Activated T-cell treated with anti-CD3 and anti-CD28 coated beads, Interleukin-2, amount 50 U/mL, for 4 hours (primary cell): ENCODE measurements at regions not wholly inside any gene's neighbourhood (a gene's known extent, or its start where the extent isn't known, plus 50 kb on each side); places are given as distances from the start of the nearest gene placed in this dataset.

Experiments
- ATAC-seq, 2 donors: fragments of 200-7000 bp; cut with Tn5 transposase; one replicate each; pipeline ENCODE4 v1.10.0; 2021
- DNase-seq: peaks from one replicate; pipeline ENCODE4 v3.0.0-alpha.2; 2020
- H3K27me3 Mint-ChIP-seq: one replicate; pipeline ENCODE4 v1.8.0; 2021; ENCODE audit warnings: low read depth, mixed read lengths
- H3K36me3 Mint-ChIP-seq: one replicate; pipeline ENCODE4 v1.8.0; 2022; ENCODE audit warnings: mixed read lengths; ENCODE audit not compliant: insufficient read depth
- H3K4me1 Mint-ChIP-seq: one replicate; pipeline ENCODE4 v1.8.0; 2021; ENCODE audit warnings: low read depth, mixed read lengths
- H3K4me3 Mint-ChIP-seq: one replicate; pipeline ENCODE4 v1.8.0; 2021; ENCODE audit warnings: mild to moderate bottlenecking, moderate library complexity, mixed read lengths
- H3K9me3 Mint-ChIP-seq: one replicate; pipeline ENCODE4 v1.8.0; 2021; ENCODE audit warnings: mixed read lengths

DNA sequence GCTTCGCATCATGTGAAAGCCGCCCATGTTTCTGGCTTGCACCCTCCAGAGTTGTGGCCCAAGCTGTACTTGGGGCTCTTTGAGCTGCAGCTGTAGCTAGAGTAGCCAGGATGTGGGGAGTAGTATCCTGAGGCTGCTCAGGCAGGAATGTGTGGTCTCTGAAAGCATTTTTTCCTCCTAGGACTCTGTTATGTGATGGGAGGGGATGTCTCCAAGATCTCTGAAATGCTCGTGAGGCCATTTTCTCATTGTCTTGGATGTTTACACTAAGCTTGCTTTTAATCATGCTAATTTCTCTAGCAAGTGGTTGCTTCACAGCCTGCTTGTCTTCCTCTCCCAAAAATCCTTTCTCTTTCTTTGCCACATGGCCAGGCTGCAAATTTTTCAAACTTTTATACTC is 687.6 kb downstream of the DCDC2C start:
- Mint-ChIP-seq H3K4me1 (no peaks in the 10 kb centered on the region), H3K36me3 (no peaks in the 10 kb centered on the region), H3K4me3 (no peak overlapping the region), H3K27me3 (no peaks in the 10 kb centered on the region), H3K9me3 (peaks cover 34% of the 10 kb centered on the region)
- DNase-seq: no peak
- ATAC-seq: no peak

DNA sequence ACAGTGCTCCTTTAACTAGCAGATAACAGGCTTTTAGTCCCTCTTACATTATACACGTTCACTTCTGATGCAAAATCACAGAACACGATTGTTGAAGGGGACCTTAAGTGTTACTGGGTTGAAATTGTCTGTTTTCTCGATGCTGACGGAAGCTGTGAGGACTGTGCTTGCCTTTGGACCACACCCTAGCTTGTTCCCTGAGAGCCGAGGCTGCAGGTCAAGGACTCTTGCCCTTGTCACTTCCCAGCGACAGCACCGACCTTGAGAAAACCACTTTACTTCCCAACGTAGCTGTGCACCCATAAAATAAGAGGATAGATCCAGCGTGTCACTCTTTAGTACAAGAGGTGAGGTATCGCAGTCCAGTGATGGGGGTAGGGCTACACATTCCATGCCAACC is 701.0 kb downstream of the DCDC2C start:
- DNase-seq (no peak), ATAC-seq (no peak)
- Mint-ChIP-seq H3K36me3 (no peaks in the 10 kb centered on the region), H3K27me3 (no peaks in the 10 kb centered on the region), H3K9me3 (peaks cover 17% of the 10 kb centered on the region), H3K4me1 (no peaks in the 10 kb centered on the region), H3K4me3 (no peak overlapping the region)

DNA sequence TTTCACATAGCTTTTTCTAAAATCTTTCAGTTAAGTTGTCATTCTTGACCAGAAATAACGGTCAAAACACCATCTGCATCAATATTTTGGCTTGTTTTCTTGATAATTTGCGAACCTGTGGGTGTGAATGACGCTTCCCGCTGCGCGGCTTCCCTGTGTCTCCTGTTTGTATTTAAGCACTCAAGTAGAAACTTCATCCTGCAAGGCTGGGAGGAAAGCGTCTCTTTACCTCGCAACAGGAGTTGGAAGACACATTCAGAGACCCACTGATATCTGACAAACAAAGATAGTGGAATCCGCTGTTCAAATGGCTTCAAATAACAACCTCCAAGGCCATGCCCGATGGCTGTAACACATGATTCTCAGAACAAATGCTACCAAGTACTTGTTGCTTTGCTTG is 704.9 kb downstream of the DCDC2C start:
- Mint-ChIP-seq H3K9me3 (peaks cover 12% of the 10 kb centered on the region), H3K4me3 (no peak overlapping the region), H3K4me1 (no peaks in the 10 kb centered on the region), H3K36me3 (no peaks in the 10 kb centered on the region), H3K27me3 (no peaks in the 10 kb centered on the region)
- ATAC-seq (no peak), DNase-seq (no peak)

DNA sequence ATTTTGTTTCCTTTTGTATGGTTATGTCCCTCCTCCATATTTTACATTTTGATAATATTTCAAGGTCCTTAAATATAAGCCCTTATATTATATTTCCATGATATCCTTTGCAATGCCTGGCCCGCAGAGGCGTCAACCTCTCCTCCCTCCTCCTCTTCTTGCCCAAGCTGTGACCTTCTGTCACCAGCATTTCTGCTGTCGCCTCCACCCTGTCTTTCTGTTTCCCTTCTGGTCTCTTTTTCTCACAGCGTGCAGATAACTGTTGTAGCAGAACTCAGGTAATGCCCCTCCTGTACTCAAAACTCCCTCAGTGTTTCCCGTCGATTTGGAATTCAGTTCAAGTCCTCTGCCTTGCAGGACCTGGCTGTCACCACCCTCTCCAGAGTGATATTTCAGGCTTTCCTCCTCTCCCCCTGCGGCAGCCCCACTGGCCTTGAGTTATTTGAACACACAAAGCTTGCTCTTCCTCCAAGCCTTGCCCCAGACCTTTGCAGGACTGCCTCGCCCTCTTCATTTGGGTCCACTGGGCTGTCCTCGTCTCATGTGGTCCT is 709.3 kb downstream of the DCDC2C start:
- Mint-ChIP-seq H3K36me3 (no peaks in the 10 kb centered on the region), H3K4me1 (no peaks in the 10 kb centered on the region), H3K27me3 (no peaks in the 10 kb centered on the region), H3K4me3 (no peak overlapping the region), H3K9me3 (peaks cover 14% of the 10 kb centered on the region)
- ATAC-seq (no peak), DNase-seq (no peak)

- H3K36me3 Mint-ChIP-seq: no peaks in the 10 kb centered on the region
- H3K4me3 Mint-ChIP-seq: no peak overlapping the region
- DNase-seq: no peak
- no peaks in the 10 kb centered on the region for H3K4me1 Mint-ChIP-seq
- peaks cover 15% of the 10 kb centered on the region for H3K9me3 Mint-ChIP-seq
- H3K27me3 Mint-ChIP-seq: no peaks in the 10 kb centered on the region
- no peak for ATAC-seq
These were observed 711.8 kb downstream of the DCDC2C start for GRCh38 chr2:4415171-4415570.

GRCh38 chr2:4415810-4416413 is 712.5 kb downstream of the DCDC2C start:
- DNase-seq (no peak), ATAC-seq (no peak)
- no peaks in the 10 kb centered on the region for H3K4me1 Mint-ChIP-seq
- H3K9me3 Mint-ChIP-seq: peaks cover 13% of the 10 kb centered on the region
- H3K36me3 Mint-ChIP-seq: no peaks in the 10 kb centered on the region
- H3K4me3 Mint-ChIP-seq: no peak overlapping the region
- H3K27me3 Mint-ChIP-seq: no peaks in the 10 kb centered on the region

- no peak for ATAC-seq
- no peak overlapping the region for H3K4me3 Mint-ChIP-seq
- H3K4me1 Mint-ChIP-seq: no peaks in the 10 kb centered on the region
- H3K9me3 Mint-ChIP-seq: peaks cover 13% of the 10 kb centered on the region
- H3K36me3 Mint-ChIP-seq: no peaks in the 10 kb centered on the region
- no peak for DNase-seq
- no peaks in the 10 kb centered on the region for H3K27me3 Mint-ChIP-seq
These were observed 713.1 kb downstream of the DCDC2C start for GRCh38 chr2:4416431-4416830.

DNA sequence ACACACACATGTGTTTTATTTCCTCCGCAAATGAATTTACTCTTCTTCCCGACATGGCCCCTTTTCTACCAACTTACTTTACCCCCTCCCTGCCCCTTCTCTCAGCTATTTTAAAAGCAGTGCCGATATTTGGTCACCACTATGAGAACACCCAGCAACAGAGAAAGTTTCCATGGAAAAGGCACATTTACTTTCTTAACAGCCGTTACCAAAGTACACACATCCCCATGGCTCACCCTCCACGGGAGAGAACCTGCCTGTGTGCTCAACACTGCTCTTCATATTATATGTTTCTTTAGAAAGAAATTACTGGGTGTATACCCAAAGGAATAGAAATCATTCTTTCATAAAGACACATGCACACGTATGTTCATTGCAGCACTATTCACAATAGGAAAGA is 714.4 kb downstream of the DCDC2C start:
- Mint-ChIP-seq H3K4me1 (no peaks in the 10 kb centered on the region), H3K9me3 (peaks cover 12% of the 10 kb centered on the region), H3K36me3 (no peaks in the 10 kb centered on the region), H3K4me3 (no peak overlapping the region), H3K27me3 (no peaks in the 10 kb centered on the region)
- DNase-seq (no peak), ATAC-seq (no peak)

GRCh38 chr2:4420032-4420431 is 716.7 kb downstream of the DCDC2C start:
- DNase-seq (no peak), ATAC-seq (no peak)
- Mint-ChIP-seq H3K4me3 (no peak overlapping the region), H3K4me1 (no peaks in the 10 kb centered on the region), H3K36me3 (no peaks in the 10 kb centered on the region), H3K27me3 (no peaks in the 10 kb centered on the region), H3K9me3 (peaks cover 17% of the 10 kb centered on the region)

DNA sequence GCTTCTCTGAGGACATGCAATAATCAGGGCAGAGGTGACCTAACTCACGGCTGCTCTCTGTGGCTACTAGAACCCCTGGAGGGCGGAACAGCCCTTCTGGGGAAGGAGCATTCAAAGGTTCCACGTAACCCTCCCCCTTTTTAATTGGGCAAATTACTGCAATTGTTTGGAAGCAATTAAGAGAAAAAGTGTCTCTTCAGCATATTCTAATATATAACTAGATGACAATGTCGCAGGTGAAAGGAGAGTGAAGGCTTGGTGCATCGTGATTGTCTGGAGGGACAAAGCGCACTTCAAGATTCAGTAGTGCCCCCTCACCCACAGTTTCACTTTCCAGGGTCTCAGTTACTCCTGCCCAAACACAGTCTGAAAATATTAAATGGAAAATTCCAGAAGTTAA is 720.8 kb downstream of the DCDC2C start:
- no peak overlapping the region for H3K4me3 Mint-ChIP-seq
- H3K9me3 Mint-ChIP-seq: peaks cover 14% of the 10 kb centered on the region
- ATAC-seq (no peak), DNase-seq (no peak)
- H3K4me1 Mint-ChIP-seq: no peaks in the 10 kb centered on the region
- H3K36me3 Mint-ChIP-seq: no peaks in the 10 kb centered on the region
- no peaks in the 10 kb centered on the region for H3K27me3 Mint-ChIP-seq

DNA sequence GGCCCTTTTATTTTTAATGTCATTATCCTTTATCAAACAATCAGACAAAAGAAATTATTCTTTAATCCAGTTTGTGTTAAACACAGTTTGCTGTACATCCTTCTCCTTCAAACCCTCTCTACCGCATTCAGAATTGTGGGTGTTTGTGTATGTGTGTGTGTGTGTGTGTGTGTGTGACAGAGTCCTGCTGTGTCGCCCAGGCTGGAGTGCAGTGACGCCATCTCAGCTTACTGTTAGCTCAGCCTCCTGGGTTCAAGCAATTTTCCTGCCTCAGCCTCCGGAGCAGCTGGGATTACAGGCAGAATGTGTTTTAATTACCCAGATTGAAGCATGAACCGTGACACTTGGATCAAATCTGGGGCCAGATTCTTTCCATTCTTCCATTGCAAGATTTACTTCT is 723.7 kb downstream of the DCDC2C start:
- DNase-seq: no peak
- Mint-ChIP-seq H3K9me3 (peaks cover 19% of the 10 kb centered on the region), H3K4me3 (no peak overlapping the region), H3K27me3 (no peaks in the 10 kb centered on the region), H3K36me3 (no peaks in the 10 kb centered on the region), H3K4me1 (no peaks in the 10 kb centered on the region)
- ATAC-seq: no peak

GRCh38 chr2:4445821-4446220 is 742.4 kb downstream of the DCDC2C start:
- H3K4me1 Mint-ChIP-seq: no peaks in the 10 kb centered on the region
- H3K36me3 Mint-ChIP-seq: no peaks in the 10 kb centered on the region
- no peak overlapping the region for H3K4me3 Mint-ChIP-seq
- no peak for DNase-seq
- ATAC-seq: no peak
- H3K9me3 Mint-ChIP-seq: peaks cover 8% of the 10 kb centered on the region
- H3K27me3 Mint-ChIP-seq: no peaks in the 10 kb centered on the region

DNA sequence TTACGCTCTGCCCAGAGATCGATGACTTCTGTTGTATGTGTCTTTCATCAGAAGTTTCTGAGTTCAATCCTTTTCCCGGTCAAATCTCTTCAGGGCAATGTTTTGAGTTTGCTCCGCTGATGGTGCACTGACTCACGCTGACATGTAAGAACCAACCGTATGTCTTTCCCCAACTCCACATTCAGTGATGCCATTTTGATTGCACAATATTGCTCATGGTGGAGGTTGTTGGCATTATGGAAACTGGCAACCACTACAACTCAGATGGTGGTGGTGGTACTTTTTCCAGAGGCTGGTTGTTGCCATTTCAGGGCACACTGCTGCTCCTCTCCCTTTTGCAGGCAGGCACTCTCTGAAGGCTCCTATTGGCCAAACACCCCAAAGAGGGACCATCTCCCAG is 751.5 kb downstream of the DCDC2C start:
- no peak for DNase-seq
- no peaks in the 10 kb centered on the region for H3K36me3 Mint-ChIP-seq
- H3K4me3 Mint-ChIP-seq: no peak overlapping the region
- H3K4me1 Mint-ChIP-seq: no peaks in the 10 kb centered on the region
- peaks cover 24% of the 10 kb centered on the region for H3K9me3 Mint-ChIP-seq
- H3K27me3 Mint-ChIP-seq: no peaks in the 10 kb centered on the region
- ATAC-seq: no peak

DNA sequence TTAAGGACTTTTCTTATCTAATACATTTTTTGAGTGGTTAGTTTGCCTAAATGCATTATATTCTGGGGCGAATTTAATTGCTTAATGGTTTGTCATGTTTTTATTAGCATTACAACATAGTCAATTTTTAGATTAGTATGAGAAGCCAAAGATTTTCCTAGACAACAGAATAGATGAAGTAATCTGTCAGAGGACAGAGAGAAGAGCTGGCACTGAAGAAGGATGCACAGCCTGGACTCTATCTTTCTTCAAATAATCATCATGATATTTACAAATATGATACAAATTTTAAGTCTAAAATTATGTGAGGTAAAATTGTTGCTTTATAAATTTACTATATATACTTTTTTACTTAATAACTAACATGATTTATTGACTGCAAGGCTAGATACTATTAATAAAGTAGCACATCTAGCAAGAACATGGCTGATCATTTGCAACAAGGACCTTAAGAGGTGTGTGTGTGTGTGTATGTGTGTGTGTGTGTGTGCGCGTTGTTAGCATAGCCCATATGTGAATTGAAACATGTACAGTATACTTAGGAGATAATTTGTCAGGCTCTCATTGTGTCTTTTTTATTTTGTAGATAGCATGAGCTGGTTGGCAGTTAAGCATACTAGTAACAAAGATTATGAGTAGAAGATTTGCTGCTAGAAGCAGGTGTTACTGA is 752.2 kb downstream of the DCDC2C start:
- DNase-seq (no peak), ATAC-seq (no peak)
- peaks cover 24% of the 10 kb centered on the region for H3K9me3 Mint-ChIP-seq
- no peaks in the 10 kb centered on the region for H3K4me1 Mint-ChIP-seq
- no peak overlapping the region for H3K4me3 Mint-ChIP-seq
- H3K27me3 Mint-ChIP-seq: no peaks in the 10 kb centered on the region
- H3K36me3 Mint-ChIP-seq: no peaks in the 10 kb centered on the region

- Mint-ChIP-seq H3K4me1 (no peaks in the 10 kb centered on the region), H3K4me3 (no peak overlapping the region)
- no peak for DNase-seq
These were observed 761.4 kb downstream of the DCDC2C start for GRCh38 chr2:4464634-4465266.

More at GRCh38 chr2:4464634-4465266, 761.4 kb downstream of the DCDC2C start:
- Mint-ChIP-seq H3K9me3 (peaks cover 6% of the 10 kb centered on the region), H3K27me3 (no peaks in the 10 kb centered on the region), H3K36me3 (no peaks in the 10 kb centered on the region)
- ATAC-seq: no peak
